Thyroid gland (tissue), 4 donors: ENCODE measurements at regions not wholly inside any gene's neighbourhood (a gene's known extent, or its start where the extent isn't known, plus 50 kb on each side); places are given as distances from the start of the nearest gene placed in this dataset.

Source experiments
- CTCF ChIP-seq, 6 experiments: fragments of 200-600 bp in 3 of 6; fragments of 450-650 bp in 3 of 6; sonication (generic) in 3 of 6; IDR thresholded peaks; one replicate each; pipeline ENCODE4 v1.5.1; 2016 to 2019; ENCODE audit warnings: antibody characterized with exemption in 6 of 6, mild to moderate bottlenecking in 2 of 6, inconsistent platforms in 1 of 6, moderate library complexity in 1 of 6
- POLR2A ChIP-seq, 2 donors: fragments of 450-650 bp; IDR thresholded peaks; one replicate each; pipeline ENCODE4 v1.6.1; 2017; ENCODE audit warnings: antibody characterized with exemption in 2 of 2, mild to moderate bottlenecking in 2 of 2, moderate library complexity in 1 of 2

GRCh38 chr4:62474802-62475201 lies 1274.7 kb downstream of the ADGRL3 start:
- no peak for TF ChIP-seq CTCF (IDR thresholded peaks at IDR 0.05)
- no peak for TF ChIP-seq POLR2A (IDR thresholded peaks at IDR 0.05)
